ENCODE measurements at regions not wholly inside any gene's neighbourhood (a gene's known extent, or its start where the extent isn't known, plus 50 kb on each side); places are given as distances from the start of the nearest gene placed in this dataset.
A peak's percentile ranks its signal among the peaks of the same experiment; 100 is the strongest.

GRCh38 chr2:23209059-23209458, 175.9 kb upstream of the KLHL29 start:
- no peak for FAIRE-seq
- peak in 2 of 4 donors; percentile 60 to 66 for ATAC-seq
- peaks cover 0 to 4% (median 0%) of the 10 kb centered on the region in 3 donors for H3K4me1 ChIP-seq
- DNase-seq: no peak
- H3K36me3 ChIP-seq: no peaks in the 10 kb centered on the region
- intact Hi-C loops (cut with DNase I): no loop called here
- no peaks in the 10 kb centered on the region for H3K27me3 ChIP-seq
- H3K4me3 ChIP-seq: no peak overlapping the region
- 0 to 12% methylated on average over 1 of the region's 1 CpG for WGBS, 2 donors
- H3K27ac ChIP-seq: no peak overlapping the region
- TF ChIP-seq, protein P1, sequence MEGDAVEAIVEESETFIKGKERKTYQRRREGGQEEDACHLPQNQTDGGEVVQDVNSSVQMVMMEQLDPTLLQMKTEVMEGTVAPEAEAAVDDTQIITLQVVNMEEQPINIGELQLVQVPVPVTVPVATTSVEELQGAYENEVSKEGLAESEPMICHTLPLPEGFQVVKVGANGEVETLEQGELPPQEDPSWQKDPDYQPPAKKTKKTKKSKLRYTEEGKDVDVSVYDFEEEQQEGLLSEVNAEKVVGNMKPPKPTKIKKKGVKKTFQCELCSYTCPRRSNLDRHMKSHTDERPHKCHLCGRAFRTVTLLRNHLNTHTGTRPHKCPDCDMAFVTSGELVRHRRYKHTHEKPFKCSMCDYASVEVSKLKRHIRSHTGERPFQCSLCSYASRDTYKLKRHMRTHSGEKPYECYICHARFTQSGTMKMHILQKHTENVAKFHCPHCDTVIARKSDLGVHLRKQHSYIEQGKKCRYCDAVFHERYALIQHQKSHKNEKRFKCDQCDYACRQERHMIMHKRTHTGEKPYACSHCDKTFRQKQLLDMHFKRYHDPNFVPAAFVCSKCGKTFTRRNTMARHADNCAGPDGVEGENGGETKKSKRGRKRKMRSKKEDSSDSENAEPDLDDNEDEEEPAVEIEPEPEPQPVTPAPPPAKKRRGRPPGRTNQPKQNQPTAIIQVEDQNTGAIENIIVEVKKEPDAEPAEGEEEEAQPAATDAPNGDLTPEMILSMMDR (IDR thresholded peaks at IDR 0.05): no peak
- no peaks in the 10 kb centered on the region for H3K9me3 ChIP-seq

DNA sequence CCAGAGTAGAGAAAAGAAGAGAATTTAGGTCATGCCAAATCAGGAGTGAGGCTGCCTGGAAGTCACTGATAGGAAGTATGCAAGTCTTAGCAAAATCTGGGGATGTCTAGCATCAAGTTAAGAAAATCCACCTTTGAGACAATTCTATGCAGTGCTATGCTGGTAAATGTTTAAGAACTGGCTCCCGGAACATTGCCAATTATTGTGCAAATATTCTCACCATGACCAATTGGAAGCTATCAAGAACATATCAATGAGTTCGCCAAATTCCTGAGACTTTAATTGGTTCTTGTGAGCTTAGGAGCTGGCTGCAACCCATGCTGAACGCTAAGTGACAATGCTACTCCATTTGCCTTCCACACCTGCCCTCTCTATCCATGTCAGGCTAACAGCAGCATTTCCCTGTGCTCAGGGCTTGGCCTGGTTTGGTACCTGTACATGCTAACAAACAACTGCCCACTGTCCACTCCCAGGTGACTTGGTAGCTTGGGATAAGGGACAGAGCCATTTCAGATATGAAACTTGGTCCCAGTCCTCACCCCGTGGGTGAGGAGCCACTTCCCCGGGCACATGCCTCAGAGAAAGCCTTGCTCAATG, 172.9 kb upstream of the KLHL29 start:
- peak in 1 of 6 donors; percentile 7 for DNase-seq
- TF ChIP-seq, protein P1 (IDR thresholded peaks at IDR 0.05): no peak

DNA sequence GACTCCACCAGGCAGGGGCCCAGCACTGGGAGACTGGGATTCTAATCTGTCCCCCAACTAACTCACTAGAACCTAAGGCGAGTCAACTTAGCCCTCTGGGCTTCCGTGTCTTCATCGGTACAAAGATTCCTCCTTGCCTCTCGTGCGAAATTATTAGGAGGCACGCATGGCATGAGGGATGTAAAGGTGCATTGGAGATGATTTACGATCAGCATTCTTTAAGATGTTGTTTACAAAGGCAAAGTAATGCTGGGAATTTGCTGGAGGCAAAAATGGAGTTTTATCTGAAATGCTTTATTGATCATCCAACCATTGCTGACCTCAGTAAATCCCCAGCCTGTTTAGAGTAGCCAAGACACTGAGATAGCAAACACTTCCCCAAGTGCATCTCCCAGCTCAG, 171.8 kb upstream of the KLHL29 start:
- Histone ChIP-seq H3K27me3 (no peaks in the 10 kb centered on the region), H3K27ac (no peak overlapping the region), H3K9me3 (no peaks in the 10 kb centered on the region), H3K4me3 (no peak overlapping the region), H3K4me1 (peaks cover 0 to 4% (median 0%) of the 10 kb centered on the region in 3 donors), H3K36me3 (no peaks in the 10 kb centered on the region)
- no peak for DNase-seq
- TF ChIP-seq, protein P1 (IDR thresholded peaks at IDR 0.05): no peak
- 85 to 87% methylated on average over 7 of the region's 7 CpGs for WGBS, 2 donors
- ATAC-seq: no peak
- intact Hi-C loops (cut with DNase I): no loop called here
- FAIRE-seq: no peak

More for the DNA sequence above, 172.9 kb upstream of the KLHL29 start:
- no peak overlapping the region for H3K27ac ChIP-seq
- H3K36me3 ChIP-seq: no peaks in the 10 kb centered on the region
- intact Hi-C loops (cut with DNase I): no loop called here
- H3K9me3 ChIP-seq: no peaks in the 10 kb centered on the region
- FAIRE-seq: no peak
- no peaks in the 10 kb centered on the region for H3K27me3 ChIP-seq
- peak; percentile 59 to 88 (median 80) for ATAC-seq
- WGBS, 2 donors: 33 to 47% methylated on average over 5 of the region's 5 CpGs
- H3K4me3 ChIP-seq: no peak overlapping the region
- H3K4me1 ChIP-seq: peaks cover 0 to 4% (median 0%) of the 10 kb centered on the region in 3 donors

DNA sequence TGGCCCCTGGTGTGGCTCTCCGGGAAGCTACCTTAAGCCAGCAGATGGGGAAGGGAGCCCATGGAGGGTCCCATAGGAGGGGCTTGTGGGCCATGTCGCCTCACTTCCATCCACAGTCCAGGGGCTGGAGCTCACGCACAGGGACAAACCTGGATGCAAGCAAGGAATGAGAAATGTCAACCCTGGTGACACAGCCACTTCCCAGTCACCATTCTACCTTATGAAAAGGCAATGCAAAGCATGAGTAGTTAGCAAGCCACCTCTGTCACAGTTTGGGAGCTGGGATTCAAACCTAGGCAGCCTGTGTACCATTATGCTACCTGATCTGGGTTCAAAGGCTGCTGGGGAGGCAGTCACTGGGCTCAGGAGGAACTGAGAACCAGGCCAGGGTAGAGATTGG, 170.0 kb upstream of the KLHL29 start:
- no peak overlapping the region for H3K4me3 ChIP-seq
- H3K36me3 ChIP-seq: no peaks in the 10 kb centered on the region
- TF ChIP-seq, protein P1 (IDR thresholded peaks at IDR 0.05): no peak
- no peaks in the 10 kb centered on the region for H3K27me3 ChIP-seq
- FAIRE-seq (no peak), DNase-seq (no peak), ATAC-seq (no peak)
- no peaks in the 10 kb centered on the region for H3K9me3 ChIP-seq
- intact Hi-C loops (cut with DNase I): no loop called here
- 88 to 94% methylated on average over 3 of the region's 3 CpGs for WGBS, 2 donors
- H3K27ac ChIP-seq: no peak overlapping the region
- peaks cover 0 to 4% (median 0%) of the 10 kb centered on the region in 3 donors for H3K4me1 ChIP-seq

- WGBS, 2 donors: 42 to 48% methylated on average over 4 of the region's 4 CpGs
- TF ChIP-seq, protein P1 (IDR thresholded peaks at IDR 0.05): no peak
- Histone ChIP-seq H3K4me1 (no peaks in the 10 kb centered on the region), H3K4me3 (no peak overlapping the region), H3K36me3 (no peaks in the 10 kb centered on the region), H3K9me3 (no peaks in the 10 kb centered on the region), H3K27ac (no peak overlapping the region), H3K27me3 (no peaks in the 10 kb centered on the region)
- ATAC-seq (no peak), DNase-seq (no peak), FAIRE-seq (no peak)
- intact Hi-C loops (cut with DNase I): no loop called here
Observed at GRCh38 chr2:23219666-23220065, 165.3 kb upstream of the KLHL29 start.

Data from pancreas (tissue), 10 donors.